DND-41 (cell line): ENCODE measurements at regions not wholly inside any gene's neighbourhood (a gene's known extent, or its start where the extent isn't known, plus 50 kb on each side); places are given as distances from the start of the nearest gene placed in this dataset.

Experiments
- ATAC-seq: fragments of 200-7000 bp; cut with Tn5 transposase; 3 replicates; pipeline ENCODE4 v1.9.1; 2021; ENCODE audit warnings: low read depth; ENCODE audit not compliant: insufficient read depth
- DNase-seq: peaks from one replicate; pipeline ENCODE4 v3.0.0-alpha.2; 2020
- H2AFZ ChIP-seq: 2 replicates; pipeline ENCODE4 v1.6.0; 2012; ENCODE audit warnings: low read depth, low read length
- H3K27ac ChIP-seq: 2 replicates; pipeline ENCODE4 v1.5.1; 2012; ENCODE audit warnings: low read length, inconsistent platforms
- H3K27me3 ChIP-seq: fragments of 200-600 bp; sonication (generic); 2 replicates; pipeline ENCODE4 v1.6.0; 2012; ENCODE audit warnings: low read length, mild to moderate bottlenecking, inconsistent platforms; ENCODE audit not compliant: insufficient read depth, poor library complexity
- H3K36me3 ChIP-seq: 2 replicates; pipeline ENCODE4 v1.5.1; 2012; ENCODE audit warnings: low read length, inconsistent platforms; ENCODE audit not compliant: insufficient read depth
- H3K4me1 ChIP-seq: 2 replicates; pipeline ENCODE4 v1.5.1; 2012; ENCODE audit warnings: mild to moderate bottlenecking, low read length; ENCODE audit not compliant: insufficient read depth
- H3K4me2 ChIP-seq: 2 replicates; pipeline ENCODE4 v1.6.0; 2012; ENCODE audit warnings: mild to moderate bottlenecking, moderate library complexity, low read length, inconsistent platforms; ENCODE audit not compliant: insufficient read depth
- H3K4me3 ChIP-seq, 2 experiments: fragments of 200-600 bp in 1 of 2; shearing (Covaris generic) in 1 of 2; 2 replicates each; pipeline ENCODE4 v1.5.1; 2012 to 2016; ENCODE audit warnings: inconsistent platforms in 2 of 2, low read length in 2 of 2, mild to moderate bottlenecking in 2 of 2, low read depth in 1 of 2, moderate library complexity in 1 of 2
- H3K79me2 ChIP-seq: 2 replicates; pipeline ENCODE4 v1.6.0; 2012; ENCODE audit warnings: low read length, inconsistent platforms; ENCODE audit not compliant: insufficient read depth
- H3K9ac ChIP-seq: 2 replicates; pipeline ENCODE4 v1.6.0; 2012; ENCODE audit warnings: low read depth, mild to moderate bottlenecking, inconsistent platforms, low read length, moderate library complexity
- H3K9me3 ChIP-seq: 2 replicates; pipeline ENCODE4 v1.5.1; 2012; ENCODE audit warnings: low read length, moderate library complexity, mild to moderate bottlenecking, inconsistent platforms; ENCODE audit not compliant: insufficient read depth, severe bottlenecking
- H4K20me1 ChIP-seq: 2 replicates; pipeline ENCODE4 v1.6.0; 2012; ENCODE audit warnings: low read length; ENCODE audit not compliant: insufficient read depth
- EZH2 ChIP-seq: IDR thresholded peaks from 3 replicates; pipeline ENCODE4 v1.6.1; 2012; ENCODE audit warnings: borderline replicate concordance, low read depth, mild to moderate bottlenecking, moderate library complexity, low read length, inconsistent platforms; ENCODE audit not compliant: severe bottlenecking
- TF ChIP-seq, protein P1 (sequence below): IDR thresholded peaks from 2 replicates; pipeline ENCODE4 v1.5.1; 2012; ENCODE audit warnings: borderline replicate concordance, low read length, moderate library complexity, mild to moderate bottlenecking; ENCODE audit not compliant: poor library complexity, severe bottlenecking; ENCODE audit errors: extremely low read depth

DNA sequence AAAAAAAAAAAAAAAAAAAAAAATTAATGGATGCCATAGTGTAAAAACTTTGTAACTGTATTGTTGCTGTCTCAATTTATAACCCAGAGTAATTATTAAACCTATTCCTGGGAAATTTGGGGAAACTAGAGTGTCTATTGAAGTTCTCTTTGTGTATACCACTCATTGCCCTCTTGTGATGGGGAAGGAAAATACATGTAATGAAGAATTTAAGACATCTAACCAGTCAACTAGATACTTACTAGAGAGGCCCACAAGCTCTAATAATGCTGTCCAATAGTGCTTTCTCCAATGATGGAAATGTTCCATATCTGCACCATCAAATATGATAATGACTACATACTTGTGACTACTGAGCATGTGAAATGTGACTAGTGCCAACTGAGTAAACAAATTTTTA lies 168.5 kb upstream of the SLC39A10 start:
- Histone ChIP-seq H3K27me3 (no peaks in the 10 kb centered on the region), H3K27ac (peak overlapping the region; percentile 100), H3K4me1 (peaks cover 97% of the 10 kb centered on the region), H3K9ac (peak overlapping the region; percentile 69; the same call in 1 of the 2 replicates), H3K9me3 (peaks cover under 1% of the 10 kb centered on the region), H3K79me2 (no peaks in the 10 kb centered on the region), H3K4me3 (no peak overlapping the region), H3K36me3 (no peaks in the 10 kb centered on the region), H2AFZ (no peak overlapping the region), H4K20me1 (no peaks in the 10 kb centered on the region), H3K4me2 (no peak overlapping the region; the same call in 1 of the 2 replicates)
- no peak for ATAC-seq
- no peak for DNase-seq
- no peak for TF ChIP-seq EZH2
- TF ChIP-seq, protein P1, sequence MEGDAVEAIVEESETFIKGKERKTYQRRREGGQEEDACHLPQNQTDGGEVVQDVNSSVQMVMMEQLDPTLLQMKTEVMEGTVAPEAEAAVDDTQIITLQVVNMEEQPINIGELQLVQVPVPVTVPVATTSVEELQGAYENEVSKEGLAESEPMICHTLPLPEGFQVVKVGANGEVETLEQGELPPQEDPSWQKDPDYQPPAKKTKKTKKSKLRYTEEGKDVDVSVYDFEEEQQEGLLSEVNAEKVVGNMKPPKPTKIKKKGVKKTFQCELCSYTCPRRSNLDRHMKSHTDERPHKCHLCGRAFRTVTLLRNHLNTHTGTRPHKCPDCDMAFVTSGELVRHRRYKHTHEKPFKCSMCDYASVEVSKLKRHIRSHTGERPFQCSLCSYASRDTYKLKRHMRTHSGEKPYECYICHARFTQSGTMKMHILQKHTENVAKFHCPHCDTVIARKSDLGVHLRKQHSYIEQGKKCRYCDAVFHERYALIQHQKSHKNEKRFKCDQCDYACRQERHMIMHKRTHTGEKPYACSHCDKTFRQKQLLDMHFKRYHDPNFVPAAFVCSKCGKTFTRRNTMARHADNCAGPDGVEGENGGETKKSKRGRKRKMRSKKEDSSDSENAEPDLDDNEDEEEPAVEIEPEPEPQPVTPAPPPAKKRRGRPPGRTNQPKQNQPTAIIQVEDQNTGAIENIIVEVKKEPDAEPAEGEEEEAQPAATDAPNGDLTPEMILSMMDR: peak; percentile 44

DNA sequence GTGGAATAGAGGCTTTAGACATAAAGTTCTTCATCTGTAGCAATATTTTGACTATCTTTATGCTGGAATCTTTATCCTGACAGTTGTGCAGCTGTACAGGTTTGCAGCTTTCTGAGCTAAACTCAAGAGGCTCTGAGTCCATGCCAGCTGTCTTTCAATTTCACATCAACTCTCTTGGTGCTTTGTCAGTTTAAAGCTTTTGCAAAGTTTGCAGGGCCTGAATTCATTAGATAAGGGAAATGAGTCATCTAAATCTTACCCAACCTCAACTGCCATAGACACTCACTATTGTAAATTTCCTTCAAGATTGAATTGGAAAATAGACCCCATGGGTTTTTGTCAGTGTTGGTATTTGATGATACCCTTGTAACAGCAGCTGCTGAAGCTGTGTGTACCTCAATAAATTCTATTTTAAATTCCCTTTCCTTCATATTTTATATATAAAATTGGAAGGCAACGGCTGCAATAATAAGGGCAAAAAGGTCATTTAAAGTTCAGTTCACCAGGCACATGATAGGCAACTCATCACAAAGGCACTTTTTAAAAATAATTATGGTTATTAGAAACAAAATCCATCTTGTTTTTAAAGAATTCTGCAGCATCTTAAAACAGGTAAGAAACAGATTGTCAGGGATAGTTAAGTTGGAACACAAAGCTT lies 169.9 kb upstream of the SLC39A10 start:
- DNase-seq: peak; percentile 84
- peak overlapping the region; percentile 100 for H3K27ac ChIP-seq

DNA sequence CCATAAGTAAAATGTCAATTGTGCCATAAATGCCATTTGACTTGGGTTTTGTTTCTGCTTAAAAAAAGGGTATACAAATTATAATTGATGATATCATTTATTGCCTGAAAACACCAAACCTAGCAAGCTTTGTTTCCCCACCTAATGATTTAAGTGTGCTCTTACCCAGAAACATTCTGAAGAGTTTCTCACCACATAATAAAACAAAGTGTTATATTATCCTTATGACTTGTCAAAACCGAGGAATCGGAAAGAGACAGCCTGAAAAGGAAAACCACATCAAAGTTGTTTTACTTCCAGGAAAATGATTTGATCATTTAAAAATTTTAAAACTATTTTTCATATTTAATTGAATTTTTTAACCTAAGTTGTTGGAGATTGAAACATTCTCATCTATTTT lies 170.5 kb upstream of the SLC39A10 start:
- Histone ChIP-seq H3K27me3 (no peaks in the 10 kb centered on the region), H3K4me2 (peak overlapping the region; percentile 60), H3K4me1 (peaks cover 76% of the 10 kb centered on the region), H3K9ac (peak overlapping the region; percentile 69), H3K79me2 (no peaks in the 10 kb centered on the region), H3K36me3 (no peaks in the 10 kb centered on the region), H3K4me3 (peak overlapping the region in 1 of 2 experiments; percentile 23; a peak in 1 of 4 replicates), H3K9me3 (no peaks in the 10 kb centered on the region), H4K20me1 (no peaks in the 10 kb centered on the region), H2AFZ (no peak overlapping the region), H3K27ac (peak overlapping the region; percentile 100)
- TF ChIP-seq, protein P1: no peak
- TF ChIP-seq EZH2: no peak
- DNase-seq (no peak), ATAC-seq (peak; percentile 69)

More for the DNA sequence above, 169.9 kb upstream of the SLC39A10 start:
- no peak for TF ChIP-seq EZH2
- H3K9me3 ChIP-seq: no peaks in the 10 kb centered on the region
- H3K36me3 ChIP-seq: no peaks in the 10 kb centered on the region
- H3K9ac ChIP-seq: peak overlapping the region; percentile 69
- H2AFZ ChIP-seq: no peak overlapping the region
- no peaks in the 10 kb centered on the region for H4K20me1 ChIP-seq
- no peak overlapping the region for H3K4me3 ChIP-seq
- H3K4me2 ChIP-seq: peak overlapping the region; percentile 60
- no peaks in the 10 kb centered on the region for H3K27me3 ChIP-seq
- ATAC-seq: peak; percentile 91
- H3K4me1 ChIP-seq: peaks cover 82% of the 10 kb centered on the region
- no peaks in the 10 kb centered on the region for H3K79me2 ChIP-seq

DNA sequence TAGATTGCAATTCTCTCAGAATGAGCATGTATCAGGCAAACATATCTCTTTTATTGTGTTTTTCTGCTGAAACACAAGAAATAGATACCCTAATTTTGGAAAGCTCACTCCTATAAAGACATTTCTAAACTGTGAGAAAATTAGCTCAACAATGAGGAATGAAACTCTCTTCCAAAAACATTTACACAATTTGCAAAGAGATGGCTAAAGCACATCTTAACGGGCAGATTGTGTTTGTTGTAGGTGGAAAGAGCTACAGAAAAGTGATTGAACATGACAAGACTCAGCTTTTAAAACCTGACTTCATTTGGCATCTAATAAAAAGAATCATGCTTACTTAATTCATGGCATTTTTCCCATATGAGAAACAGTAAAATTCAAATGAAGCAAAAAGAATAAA lies 175.0 kb upstream of the SLC39A10 start:
- H3K36me3 ChIP-seq: no peaks in the 10 kb centered on the region
- no peaks in the 10 kb centered on the region for H3K9me3 ChIP-seq
- no peaks in the 10 kb centered on the region for H3K79me2 ChIP-seq
- H3K9ac ChIP-seq: no peak overlapping the region
- no peaks in the 10 kb centered on the region for H4K20me1 ChIP-seq
- peaks cover 66% of the 10 kb centered on the region for H3K4me1 ChIP-seq
- TF ChIP-seq EZH2: no peak
- TF ChIP-seq, protein P1: no peak
- no peak overlapping the region for H2AFZ ChIP-seq
- no peak overlapping the region for H3K4me3 ChIP-seq
- H3K27ac ChIP-seq: no peak overlapping the region
- DNase-seq (no peak), ATAC-seq (no peak)
- H3K27me3 ChIP-seq: no peaks in the 10 kb centered on the region
- H3K4me2 ChIP-seq: no peak overlapping the region
